B cell (primary cell): ENCODE measurements at regions not wholly inside any gene's neighbourhood (a gene's known extent, or its start where the extent isn't known, plus 50 kb on each side); places are given as distances from the start of the nearest gene placed in this dataset.

ENCODE experiments used
- CTCF ChIP-seq: fragments of 200-600 bp; IDR thresholded peaks from one replicate; pipeline ENCODE4 v1.8.0; 2022; ENCODE audit warnings: antibody characterized with exemption, mild to moderate bottlenecking
- EZH2 ChIP-seq: IDR thresholded peaks from 2 replicates; pipeline ENCODE4 v1.6.1; 2012; ENCODE audit warnings: borderline replicate concordance, low read depth, mild to moderate bottlenecking, moderate library complexity, low read length; ENCODE audit not compliant: insufficient read depth, poor library complexity, severe bottlenecking

- TF ChIP-seq CTCF (no peak), EZH2 (no peak)
Measured at GRCh38 chr2:33729353-33729752, 130.3 kb upstream of the FAM98A start.
